Lower lobe of right lung (tissue), 2 donors: ENCODE measurements at regions not wholly inside any gene's neighbourhood (a gene's known extent, or its start where the extent isn't known, plus 50 kb on each side); places are given as distances from the start of the nearest gene placed in this dataset.

Experiments used
- ATAC-seq, 2 donors: fragments of 200-7000 bp; cut with Tn5 transposase; one replicate each; pipeline ENCODE4 v1.9.1; 2020 to 2022; ENCODE audit warnings: mild to moderate bottlenecking in 2 of 2, moderate library complexity in 2 of 2
- DNase-seq: peaks from one replicate; pipeline ENCODE4 v3.0.0-alpha.2; 2020
- H3K27ac ChIP-seq: fragments of 200-600 bp; one replicate; pipeline ENCODE4 v1.8.0; 2022
- H3K27me3 ChIP-seq: fragments of 200-600 bp; one replicate; pipeline ENCODE4 v1.8.0; 2022; ENCODE audit warnings: low read depth
- H3K36me3 ChIP-seq: fragments of 200-600 bp; one replicate; pipeline ENCODE4 v1.8.0; 2022; ENCODE audit warnings: mild to moderate bottlenecking
- H3K4me1 ChIP-seq: fragments of 200-600 bp; one replicate; pipeline ENCODE4 v1.8.0; 2022
- H3K4me3 ChIP-seq: fragments of 200-600 bp; one replicate; pipeline ENCODE4 v1.8.0; 2022; ENCODE audit warnings: mild to moderate bottlenecking
- H3K9me3 ChIP-seq: fragments of 200-600 bp; one replicate; pipeline ENCODE4 v1.8.0; 2022
- CTCF ChIP-seq: fragments of 200-600 bp; IDR thresholded peaks from one replicate; pipeline ENCODE4 v1.8.0; 2022; ENCODE audit warnings: antibody characterized with exemption, mild to moderate bottlenecking
- intact Hi-C: fragments of 100-400 bp; cut with DNase I; formaldehyde crosslinking; loops from one replicate; pipeline ENCODE4 v1.11.0; 2022
- donor health status: DM: no; HTN: yes; CAD: no; lungs with severe emphysema.

- Histone ChIP-seq H3K27ac (no peak overlapping the region), H3K27me3 (no peaks in the 10 kb centered on the region), H3K4me3 (no peak overlapping the region), H3K4me1 (no peaks in the 10 kb centered on the region), H3K9me3 (no peaks in the 10 kb centered on the region), H3K36me3 (no peaks in the 10 kb centered on the region)
- ATAC-seq (no peak), DNase-seq (no peak)
- TF ChIP-seq CTCF = no peak
- intact Hi-C loops = no loop called here
These were observed 516.5 kb upstream of the ANKRD30A start for GRCh38 chr10:36608866-36609265.

DNA sequence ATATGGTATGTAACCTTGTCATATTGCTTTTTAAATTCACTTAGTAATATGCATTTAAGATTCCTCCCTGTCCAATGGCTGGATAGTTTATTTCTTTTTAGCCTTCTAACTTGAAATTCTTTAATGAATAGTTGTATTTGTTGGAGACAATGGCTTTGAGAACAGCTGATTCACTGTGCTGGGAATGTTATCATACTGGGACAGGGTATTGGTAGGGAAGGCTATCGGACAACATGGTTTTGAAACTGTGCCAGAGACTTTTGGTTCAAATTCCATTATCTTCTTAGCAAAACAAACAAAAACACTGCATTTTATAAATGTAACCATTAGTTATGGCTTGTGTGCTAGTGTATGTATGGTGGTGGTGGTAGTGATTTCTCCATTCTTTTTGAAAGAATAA, 517.1 kb upstream of the ANKRD30A start:
- intact Hi-C loops = no loop called here
- no peak overlapping the region for H3K4me3 ChIP-seq
- H3K36me3 ChIP-seq = no peaks in the 10 kb centered on the region
- no peaks in the 10 kb centered on the region for H3K9me3 ChIP-seq
- ATAC-seq = no peak
- no peak for DNase-seq
- no peaks in the 10 kb centered on the region for H3K27me3 ChIP-seq
- H3K27ac ChIP-seq = no peak overlapping the region
- no peaks in the 10 kb centered on the region for H3K4me1 ChIP-seq
- TF ChIP-seq CTCF = no peak

- no peaks in the 10 kb centered on the region for H3K36me3 ChIP-seq
- no peaks in the 10 kb centered on the region for H3K4me1 ChIP-seq
- intact Hi-C loops = no loop called here
- DNase-seq (no peak), ATAC-seq (no peak)
- no peak overlapping the region for H3K4me3 ChIP-seq
- H3K27ac ChIP-seq = no peak overlapping the region
- H3K9me3 ChIP-seq = no peaks in the 10 kb centered on the region
- no peaks in the 10 kb centered on the region for H3K27me3 ChIP-seq
- no peak for TF ChIP-seq CTCF
These were observed 519.1 kb upstream of the ANKRD30A start for GRCh38 chr10:36606234-36606839.

DNA sequence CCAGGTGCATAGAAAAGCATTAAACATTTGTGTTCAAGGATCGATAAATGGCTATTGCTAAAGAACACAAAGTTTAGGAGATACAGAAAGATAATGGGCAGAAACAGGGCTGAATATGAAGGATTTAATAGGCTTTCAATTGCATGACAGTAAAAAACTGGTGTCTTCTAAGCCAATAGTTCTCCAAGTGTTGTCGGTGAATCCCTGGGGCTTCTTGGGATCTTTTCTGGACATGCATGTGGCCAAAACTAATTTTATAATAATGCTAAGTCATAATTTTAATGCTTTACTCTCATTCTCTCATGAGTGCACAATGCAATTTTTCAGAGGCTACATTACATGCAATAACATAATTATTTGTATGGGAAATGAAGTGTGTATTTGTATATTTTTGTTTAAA, 521.1 kb upstream of the ANKRD30A start:
- DNase-seq (no peak), ATAC-seq (no peak)
- H3K4me3 ChIP-seq = no peak overlapping the region
- no peaks in the 10 kb centered on the region for H3K9me3 ChIP-seq
- H3K27me3 ChIP-seq = no peaks in the 10 kb centered on the region
- no peak overlapping the region for H3K27ac ChIP-seq
- intact Hi-C loops = no loop called here
- H3K4me1 ChIP-seq = no peaks in the 10 kb centered on the region
- H3K36me3 ChIP-seq = no peaks in the 10 kb centered on the region
- no peak for TF ChIP-seq CTCF

DNA sequence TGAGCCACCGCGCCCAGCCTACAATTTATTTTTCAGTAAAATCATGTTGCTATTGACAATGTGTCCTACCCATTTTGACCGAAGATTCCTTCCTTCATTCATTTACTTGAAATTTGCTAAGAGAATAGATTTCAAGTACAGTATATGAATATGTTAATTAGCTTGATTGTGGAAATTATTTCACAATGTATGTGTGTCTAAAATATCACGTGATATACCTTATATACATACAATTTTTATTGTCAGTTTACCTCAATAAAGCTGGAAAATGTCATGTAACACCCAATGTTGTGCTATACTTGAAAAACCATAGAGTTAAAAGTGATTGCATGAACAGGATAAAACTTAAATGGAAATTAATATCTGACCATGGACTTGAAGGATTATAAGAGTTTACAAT, 521.7 kb upstream of the ANKRD30A start:
- H3K9me3 ChIP-seq = no peaks in the 10 kb centered on the region
- no peak overlapping the region for H3K27ac ChIP-seq
- DNase-seq = no peak
- TF ChIP-seq CTCF = no peak
- ATAC-seq = no peak
- H3K4me3 ChIP-seq = no peak overlapping the region
- no peaks in the 10 kb centered on the region for H3K27me3 ChIP-seq
- no peaks in the 10 kb centered on the region for H3K36me3 ChIP-seq
- intact Hi-C loops = no loop called here
- no peaks in the 10 kb centered on the region for H3K4me1 ChIP-seq

DNA sequence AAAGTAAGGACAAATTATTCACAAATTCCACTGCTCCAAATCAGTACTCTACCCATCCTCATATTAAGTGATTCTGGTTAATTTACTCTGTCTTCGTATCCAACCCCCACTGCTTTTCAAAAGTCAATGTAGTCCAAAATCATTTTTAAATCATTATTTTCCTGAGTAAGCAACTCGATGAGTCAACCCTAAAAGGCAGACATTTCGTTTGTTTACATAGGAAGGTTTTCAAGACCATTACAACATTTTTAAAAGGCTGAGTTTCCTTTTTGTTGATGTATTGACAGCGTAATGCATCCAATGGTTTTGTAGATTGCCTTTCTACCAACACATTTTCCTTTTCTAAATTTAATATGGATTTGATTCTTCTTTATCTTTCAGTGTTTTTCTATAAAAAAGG, 523.0 kb upstream of the ANKRD30A start:
- no peaks in the 10 kb centered on the region for H3K27me3 ChIP-seq
- H3K27ac ChIP-seq = no peak overlapping the region
- H3K36me3 ChIP-seq = no peaks in the 10 kb centered on the region
- DNase-seq (no peak), ATAC-seq (no peak)
- no peak overlapping the region for H3K4me3 ChIP-seq
- no peaks in the 10 kb centered on the region for H3K9me3 ChIP-seq
- TF ChIP-seq CTCF = no peak
- intact Hi-C loops = no loop called here
- no peaks in the 10 kb centered on the region for H3K4me1 ChIP-seq
